Endodermal cell (in vitro differentiated cells): ENCODE measurements at regions not wholly inside any gene's neighbourhood (a gene's known extent, or its start where the extent isn't known, plus 50 kb on each side); places are given as distances from the start of the nearest gene placed in this dataset.

ENCODE experiments used
- DNase-seq: peaks from one replicate; pipeline ENCODE4 v3.0.0-alpha.2; 2017
- H3K27ac ChIP-seq: 2 replicates; pipeline ENCODE4 v1.5.1; 2013; ENCODE audit warnings: mild to moderate bottlenecking, low read depth, low read length, moderate library complexity
- H3K27me3 ChIP-seq: 2 replicates; pipeline ENCODE4 v1.6.1; 2013; ENCODE audit warnings: mild to moderate bottlenecking, low read length, moderate library complexity; ENCODE audit not compliant: insufficient read depth, control insufficient read depth, poor library complexity, severe bottlenecking
- H3K36me3 ChIP-seq: 2 replicates; pipeline ENCODE4 v1.7.0; 2013; ENCODE audit warnings: mild to moderate bottlenecking, low read length, moderate library complexity; ENCODE audit not compliant: control insufficient read depth, insufficient read depth
- H3K4me1 ChIP-seq: one replicate; pipeline ENCODE4 v1.7.0; 2013; ENCODE audit warnings: low read length; ENCODE audit not compliant: control insufficient read depth, insufficient read depth
- H3K4me3 ChIP-seq: 2 replicates; pipeline ENCODE4 v1.5.1; 2013; ENCODE audit warnings: mild to moderate bottlenecking, low read length, moderate library complexity
- H3K9ac ChIP-seq: 2 replicates; pipeline ENCODE4 v1.6.1; 2013; ENCODE audit warnings: mild to moderate bottlenecking, low read length, moderate library complexity; ENCODE audit not compliant: poor library complexity, severe bottlenecking; ENCODE audit errors: extremely low read depth
- H3K9me3 ChIP-seq: 2 replicates; pipeline ENCODE4 v1.6.1; 2013; ENCODE audit warnings: mild to moderate bottlenecking, low read length, moderate library complexity; ENCODE audit not compliant: control insufficient read depth
- H3K27ac Mint-ChIP-seq: 2 replicates; pipeline ENCODE4 v1.8.0; 2020; ENCODE audit warnings: mixed read lengths
- H3K27me3 Mint-ChIP-seq: 2 replicates; pipeline ENCODE4 v1.8.0; 2021; ENCODE audit warnings: mild to moderate bottlenecking, mixed read lengths; ENCODE audit not compliant: insufficient read depth
- H3K36me3 Mint-ChIP-seq: 2 replicates; pipeline ENCODE4 v1.8.0; 2020; ENCODE audit warnings: low read depth, mixed read lengths
- H3K4me1 Mint-ChIP-seq: 2 replicates; pipeline ENCODE4 v1.8.0; 2020; ENCODE audit warnings: mixed read lengths
- H3K4me3 Mint-ChIP-seq: 2 replicates; pipeline ENCODE4 v1.8.0; 2020; ENCODE audit warnings: mild to moderate bottlenecking, moderate library complexity, mixed read lengths
- H3K9me3 Mint-ChIP-seq: 2 replicates; pipeline ENCODE4 v1.8.0; 2020; ENCODE audit warnings: mild to moderate bottlenecking, mixed read lengths
- CTCF ChIP-seq: fragments of 200-600 bp; sonication (generic); conservative IDR thresholded peaks from 2 replicates; pipeline ENCODE4 v1.5.0; 2021; ENCODE audit warnings: antibody characterized with exemption, mild to moderate bottlenecking
- WGBS, 2 experiments: methylation state at CpG; one replicate each; pipeline versions ENCODE4 v1.1.5 to v1.1.7; 2013; ENCODE audit warnings: missing lambda C conversion rate in 2 of 2, mixed read lengths in 1 of 2; ENCODE audit not compliant: insufficient coverage in 1 of 2, insufficient read length in 1 of 2; 5-methylcytosine and 5-hydroxymethylcytosine counted together

GRCh38 chr9:85290019-85290418, 451.7 kb downstream of the AGTPBP1 start:
- H3K4me3 Mint-ChIP-seq = no peak overlapping the region
- no peak for TF ChIP-seq CTCF
- H3K27ac Mint-ChIP-seq = no peak overlapping the region
- H3K4me1 Mint-ChIP-seq = no peaks in the 10 kb centered on the region
- no peaks in the 10 kb centered on the region for H3K4me1 ChIP-seq
- no peak for DNase-seq
- WGBS, 2 experiments = 95 to 97% methylated on average over 20 of the region's 21 CpGs
- H3K4me3 ChIP-seq = no peak overlapping the region
- no peak overlapping the region for H3K9ac ChIP-seq
- H3K36me3 ChIP-seq = no peaks in the 10 kb centered on the region
- H3K36me3 Mint-ChIP-seq = peaks cover 2% of the 10 kb centered on the region
- peaks cover 7% of the 10 kb centered on the region for H3K27me3 ChIP-seq
- no peaks in the 10 kb centered on the region for H3K9me3 ChIP-seq
- peaks cover 36% of the 10 kb centered on the region for H3K27me3 Mint-ChIP-seq
- H3K27ac ChIP-seq = no peak overlapping the region
- H3K9me3 Mint-ChIP-seq = peaks cover 17% of the 10 kb centered on the region

GRCh38 chr9:85289142-85289541, 452.6 kb downstream of the AGTPBP1 start:
- TF ChIP-seq CTCF = no peak
- Histone ChIP-seq H3K4me3 (no peak overlapping the region), H3K36me3 (no peaks in the 10 kb centered on the region), H3K27ac (no peak overlapping the region), H3K27me3 (peaks cover 7% of the 10 kb centered on the region), H3K4me1 (no peaks in the 10 kb centered on the region), H3K9ac (no peak overlapping the region), H3K9me3 (no peaks in the 10 kb centered on the region)
- Mint-ChIP-seq H3K4me3 (no peak overlapping the region), H3K9me3 (peaks cover 17% of the 10 kb centered on the region), H3K27me3 (peaks cover 39% of the 10 kb centered on the region), H3K36me3 (peaks cover 2% of the 10 kb centered on the region), H3K27ac (no peak overlapping the region), H3K4me1 (no peaks in the 10 kb centered on the region)
- DNase-seq = no peak
- WGBS, 2 experiments = 92 to 94% methylated on average over 10 to 18 of the region's 18 CpGs

GRCh38 chr9:85283421-85283820, 458.3 kb downstream of the AGTPBP1 start:
- Histone ChIP-seq H3K9me3 (peaks cover 8% of the 10 kb centered on the region), H3K4me1 (no peaks in the 10 kb centered on the region), H3K4me3 (no peak overlapping the region), H3K27me3 (peaks cover 37% of the 10 kb centered on the region), H3K27ac (no peak overlapping the region), H3K36me3 (no peaks in the 10 kb centered on the region), H3K9ac (no peak overlapping the region)
- no peaks in the 10 kb centered on the region for H3K36me3 Mint-ChIP-seq
- peaks cover 14% of the 10 kb centered on the region for H3K9me3 Mint-ChIP-seq
- 90 to 100% methylated on average over 2 to 3 of the region's 3 CpGs for WGBS, 2 experiments
- H3K4me1 Mint-ChIP-seq = peaks cover 16% of the 10 kb centered on the region
- DNase-seq = no peak
- no peak overlapping the region for H3K27ac Mint-ChIP-seq
- H3K27me3 Mint-ChIP-seq = peaks cover 69% of the 10 kb centered on the region
- TF ChIP-seq CTCF = no peak
- H3K4me3 Mint-ChIP-seq = no peak overlapping the region
